Mesendoderm (in vitro differentiated cells): ENCODE measurements at regions not wholly inside any gene's neighbourhood (a gene's known extent, or its start where the extent isn't known, plus 50 kb on each side); places are given as distances from the start of the nearest gene placed in this dataset.

Source experiments
- DNase-seq: peaks from one replicate; pipeline ENCODE4 v3.0.0; 2013
- H2AK5ac ChIP-seq: 2 replicates; pipeline ENCODE4 v1.6.1; 2013; ENCODE audit warnings: low read length, inconsistent platforms
- H2BK120ac ChIP-seq: 2 replicates; pipeline ENCODE4 v1.6.1; 2013; ENCODE audit warnings: low read depth, mild to moderate bottlenecking, low read length, moderate library complexity, mixed read lengths
- H2BK15ac ChIP-seq: replicated peaks from 2 replicates; pipeline ENCODE4 v1.6.1; 2013; ENCODE audit warnings: low read depth, mild to moderate bottlenecking, moderate library complexity
- H2BK5ac ChIP-seq: 2 replicates; pipeline ENCODE4 v1.6.1; 2013; ENCODE audit warnings: low read length, inconsistent platforms
- H3K18ac ChIP-seq: 2 replicates; pipeline ENCODE4 v1.6.1; 2013; ENCODE audit warnings: mild to moderate bottlenecking, low read length, mixed read lengths
- H3K23ac ChIP-seq: one replicate; pipeline ENCODE4 v1.6.1; 2013; ENCODE audit warnings: low read length
- H3K27ac ChIP-seq: 2 replicates; pipeline ENCODE4 v1.5.1; 2013; ENCODE audit warnings: low read depth, mild to moderate bottlenecking, inconsistent platforms, low read length, moderate library complexity
- H3K27me3 ChIP-seq: 2 replicates; pipeline ENCODE4 v1.6.1; 2013; ENCODE audit warnings: low read length, control low read depth, mild to moderate bottlenecking, inconsistent platforms; ENCODE audit not compliant: insufficient read depth, poor library complexity
- H3K36me3 ChIP-seq: 2 replicates; pipeline ENCODE4 v1.6.1; 2013; ENCODE audit warnings: low read length, inconsistent platforms; ENCODE audit not compliant: control insufficient read depth, insufficient read depth
- H3K4ac ChIP-seq: one replicate; pipeline ENCODE4 v1.6.1; 2013; ENCODE audit warnings: low read depth, mild to moderate bottlenecking, low read length, moderate library complexity
- H3K4me1 ChIP-seq: 2 replicates; pipeline ENCODE4 v1.6.1; 2013; ENCODE audit warnings: low read depth, low read length, inconsistent platforms; ENCODE audit not compliant: control insufficient read depth
- H3K4me2 ChIP-seq: 2 replicates; pipeline ENCODE4 v1.6.1; 2013; ENCODE audit warnings: low read length
- H3K4me3 ChIP-seq: 2 replicates; pipeline ENCODE4 v1.5.1; 2013; ENCODE audit warnings: mild to moderate bottlenecking, low read length
- H3K56ac ChIP-seq: one replicate; pipeline ENCODE4 v1.6.1; 2013; ENCODE audit warnings: low read length
- H3K79me1 ChIP-seq: 2 replicates; pipeline ENCODE4 v1.6.1; 2013; ENCODE audit warnings: low read length, inconsistent platforms
- H3K79me2 ChIP-seq: 2 replicates; pipeline ENCODE4 v1.6.1; 2013; ENCODE audit warnings: mild to moderate bottlenecking, low read length; ENCODE audit not compliant: control insufficient read depth, insufficient read depth
- H3K9ac ChIP-seq: 2 replicates; pipeline ENCODE4 v1.6.1; 2013; ENCODE audit warnings: low read length, inconsistent platforms
- H4K5ac ChIP-seq: one replicate; pipeline ENCODE4 v1.6.1; 2013; ENCODE audit warnings: low read length
- H4K8ac ChIP-seq: one replicate; pipeline ENCODE4 v1.6.1; 2013; ENCODE audit warnings: low read depth, mild to moderate bottlenecking, control low read depth, low read length, moderate library complexity
- WGBS: extraction: QIAGEN DNeasy Blood & Tissue Kit; methylation state at CpG from one replicate; pipeline ENCODE4 v1.1.7; 2013; ENCODE audit warnings: low lambda C conversion rate, missing lambda C conversion rate; ENCODE audit not compliant: insufficient coverage; ENCODE audit errors: extremely low coverage; 5-methylcytosine and 5-hydroxymethylcytosine counted together

- Histone ChIP-seq H3K23ac (no peak overlapping the region), H3K27ac (no peak overlapping the region), H4K5ac (no peak overlapping the region), H3K36me3 (no peaks in the 10 kb centered on the region), H3K56ac (no peak overlapping the region), H2BK5ac (no peak overlapping the region), H3K79me1 (no peaks in the 10 kb centered on the region), H4K8ac (no peak overlapping the region), H3K9ac (no peak overlapping the region), H3K79me2 (no peaks in the 10 kb centered on the region), H2BK15ac (no peak overlapping the region), H3K4me1 (no peaks in the 10 kb centered on the region), H3K4me2 (no peak overlapping the region), H3K4me3 (no peak overlapping the region), H3K18ac (no peak overlapping the region), H2AK5ac (no peak overlapping the region), H3K4ac (no peak overlapping the region), H2BK120ac (no peak overlapping the region), H3K27me3 (no peaks in the 10 kb centered on the region)
- DNase-seq, result no peak
- no CpG with 5 or more reads among the region's 11 CpGs for WGBS
Observed at GRCh38 chr22:46030231-46030880, 53.4 kb upstream of the WNT7B start.

GRCh38 chr22:46031066-46031465 lies 54.1 kb upstream of the WNT7B start:
- Histone ChIP-seq H3K79me1 (no peaks in the 10 kb centered on the region), H3K27me3 (no peaks in the 10 kb centered on the region), H3K56ac (no peak overlapping the region), H3K9ac (no peak overlapping the region), H3K36me3 (no peaks in the 10 kb centered on the region), H2AK5ac (no peak overlapping the region), H4K5ac (no peak overlapping the region), H3K4ac (no peak overlapping the region), H2BK120ac (no peak overlapping the region), H4K8ac (no peak overlapping the region), H3K27ac (no peak overlapping the region), H3K23ac (no peak overlapping the region), H3K4me2 (no peak overlapping the region), H2BK15ac (no peak overlapping the region), H3K4me1 (no peaks in the 10 kb centered on the region), H3K79me2 (no peaks in the 10 kb centered on the region), H2BK5ac (no peak overlapping the region), H3K4me3 (no peak overlapping the region), H3K18ac (no peak overlapping the region)
- DNase-seq, result no peak
- WGBS, result no CpG with 5 or more reads among the region's 13 CpGs

GRCh38 chr22:46031557-46031956 lies 54.6 kb upstream of the WNT7B start:
- Histone ChIP-seq H3K56ac (no peak overlapping the region), H2BK15ac (no peak overlapping the region), H3K9ac (no peak overlapping the region), H3K79me1 (no peaks in the 10 kb centered on the region), H3K79me2 (no peaks in the 10 kb centered on the region), H2BK5ac (no peak overlapping the region), H3K27me3 (no peaks in the 10 kb centered on the region), H4K5ac (no peak overlapping the region), H2AK5ac (no peak overlapping the region), H3K23ac (no peak overlapping the region), H3K36me3 (no peaks in the 10 kb centered on the region), H3K4me2 (no peak overlapping the region), H3K18ac (no peak overlapping the region), H3K4ac (no peak overlapping the region), H4K8ac (no peak overlapping the region), H2BK120ac (no peak overlapping the region), H3K27ac (no peak overlapping the region), H3K4me3 (no peak overlapping the region), H3K4me1 (no peaks in the 10 kb centered on the region)
- no peak for DNase-seq
- no CpG with 5 or more reads among the region's 2 CpGs for WGBS

- WGBS, result no CpG with 5 or more reads among the region's 13 CpGs
- Histone ChIP-seq H2BK120ac (no peak overlapping the region), H3K27me3 (no peaks in the 10 kb centered on the region), H4K5ac (no peak overlapping the region), H3K79me2 (no peaks in the 10 kb centered on the region), H3K9ac (no peak overlapping the region), H3K27ac (no peak overlapping the region), H3K4me1 (no peaks in the 10 kb centered on the region), H3K18ac (no peak overlapping the region), H3K36me3 (no peaks in the 10 kb centered on the region), H2BK15ac (no peak overlapping the region), H3K79me1 (no peaks in the 10 kb centered on the region), H3K23ac (no peak overlapping the region), H3K4me2 (no peak overlapping the region), H4K8ac (no peak overlapping the region), H3K4me3 (no peak overlapping the region), H3K56ac (no peak overlapping the region), H3K4ac (no peak overlapping the region), H2AK5ac (no peak overlapping the region), H2BK5ac (no peak overlapping the region)
- DNase-seq, result no peak
Observed at GRCh38 chr22:46031965-46032851, 55.2 kb upstream of the WNT7B start.

- Histone ChIP-seq H3K4me3 (no peak overlapping the region), H3K4ac (no peak overlapping the region), H2BK120ac (no peak overlapping the region), H3K27ac (no peak overlapping the region), H3K4me2 (no peak overlapping the region), H3K18ac (no peak overlapping the region), H3K4me1 (no peaks in the 10 kb centered on the region), H3K36me3 (no peaks in the 10 kb centered on the region), H4K5ac (no peak overlapping the region), H3K9ac (no peak overlapping the region), H3K79me1 (no peaks in the 10 kb centered on the region), H3K56ac (no peak overlapping the region), H3K79me2 (no peaks in the 10 kb centered on the region), H3K23ac (no peak overlapping the region), H2BK15ac (no peak overlapping the region), H4K8ac (no peak overlapping the region), H2AK5ac (no peak overlapping the region), H3K27me3 (no peaks in the 10 kb centered on the region), H2BK5ac (no peak overlapping the region)
- WGBS, result no CpG with 5 or more reads among the region's 11 CpGs
- no peak for DNase-seq
Observed at GRCh38 chr22:46033256-46034200, 56.6 kb upstream of the WNT7B start.
